ENCODE measurements at regions not wholly inside any gene's neighbourhood (a gene's known extent, or its start where the extent isn't known, plus 50 kb on each side); places are given as distances from the start of the nearest gene placed in this dataset.

- Histone ChIP-seq H3K27ac (ENCODE audit: low read length) (no peak overlapping the region), H3K9me3 (ENCODE audit: control insufficient read depth, insufficient read depth, low read depth, low read length) (no peaks in the 10 kb centered on the region), H3K27me3 (ENCODE audit: control insufficient read depth, insufficient read depth, low read length) (no peaks in the 10 kb centered on the region), H3K36me3 (ENCODE audit: control insufficient read depth, insufficient read depth, low read length) (no peaks in the 10 kb centered on the region), H3K4me1 (ENCODE audit: control insufficient read depth, insufficient read depth, low read length) (no peaks in the 10 kb centered on the region), H3K4me3 (ENCODE audit: low read depth in 2 of 2, low read length in 2 of 2) (no peak overlapping the region)
- ChIA-PET POLR2A (no interaction called here), CTCF (no interaction called here)
- DNase-seq (ENCODE audit: low read depth, low spot score) (no peak), ATAC-seq (no peak)
- no TSS peak for BruUV-seq (replicated peaks)
- intact Hi-C loops (cut with micrococcal nuclease; ENCODE audit: unreplicated experiment): no loop called here
- in situ Hi-C loops (cut with HindIII; ENCODE audit: low pct_unique_long_range_greater_than_20kb, low sequenced_read_pairs): no loop called here
- TF ChIP-seq TCF7L2 (IDR thresholded peaks at IDR 0.05; ENCODE audit: low read depth, low read length) (no peak), POLR2AphosphoS5 (IDR thresholded peaks at IDR 0.05; ENCODE audit: low read depth, low read length) (no peak), SIN3A (IDR thresholded peaks at IDR 0.05; ENCODE audit: borderline replicate concordance, insufficient read depth, low read depth, low read length) (no peak), REST (IDR thresholded peaks at IDR 0.05; ENCODE audit: insufficient read depth in 1 of 2, low read depth in 2 of 2, low read length in 1 of 2) (no peak), CTCF (IDR thresholded peaks at IDR 0.05) (no peak)
These were observed 210.9 kb downstream of the RTL9 start for GRCh38 chrX:110569506-110569905.

- no peak for TF ChIP-seq SIN3A (IDR thresholded peaks at IDR 0.05; ENCODE audit: borderline replicate concordance, insufficient read depth, low read depth, low read length)
- intact Hi-C loops (cut with micrococcal nuclease; ENCODE audit: unreplicated experiment) (no loop called here), in situ Hi-C loops (cut with HindIII; ENCODE audit: low pct_unique_long_range_greater_than_20kb, low sequenced_read_pairs) (no loop called here)
- ChIA-PET POLR2A (no interaction called here), CTCF (no interaction called here)
- Histone ChIP-seq H3K36me3 (ENCODE audit: control insufficient read depth, insufficient read depth, low read length) (no peaks in the 10 kb centered on the region), H3K4me1 (ENCODE audit: control insufficient read depth, insufficient read depth, low read length) (no peaks in the 10 kb centered on the region), H3K9me3 (ENCODE audit: control insufficient read depth, insufficient read depth, low read depth, low read length) (no peaks in the 10 kb centered on the region), H3K4me3 (ENCODE audit: low read depth in 2 of 2, low read length in 2 of 2) (no peak overlapping the region), H3K27ac (ENCODE audit: low read length) (no peak overlapping the region), H3K27me3 (ENCODE audit: control insufficient read depth, insufficient read depth, low read length) (no peaks in the 10 kb centered on the region)
- no peak for ATAC-seq
- no peak for DNase-seq (ENCODE audit: low read depth, low spot score)
- no TSS peak for BruUV-seq (replicated peaks)
These were observed 217.3 kb downstream of the CHRDL1 start for GRCh38 chrX:110578270-110578669.

- H3K4me1 ChIP-seq (ENCODE audit: control insufficient read depth, insufficient read depth, low read length): no peaks in the 10 kb centered on the region
- no peaks in the 10 kb centered on the region for H3K9me3 ChIP-seq (ENCODE audit: control insufficient read depth, insufficient read depth, low read depth, low read length)
- in situ Hi-C loops (cut with HindIII; ENCODE audit: low pct_unique_long_range_greater_than_20kb, low sequenced_read_pairs): no loop called here
- H3K27ac ChIP-seq (ENCODE audit: low read length): no peak overlapping the region
- POLR2A ChIA-PET: no interaction called here
- ATAC-seq: no peak
- H3K36me3 ChIP-seq (ENCODE audit: control insufficient read depth, insufficient read depth, low read length): no peaks in the 10 kb centered on the region
- CTCF ChIA-PET: no interaction called here
- no peak for TF ChIP-seq SIN3A (IDR thresholded peaks at IDR 0.05; ENCODE audit: borderline replicate concordance, insufficient read depth, low read depth, low read length)
- no peak for TF ChIP-seq TCF7L2 (IDR thresholded peaks at IDR 0.05; ENCODE audit: low read depth, low read length)
- TF ChIP-seq REST (IDR thresholded peaks at IDR 0.05; ENCODE audit: insufficient read depth in 1 of 2, low read depth in 2 of 2, low read length in 1 of 2): no peak
- TF ChIP-seq CTCF (IDR thresholded peaks at IDR 0.05): no peak
- TF ChIP-seq POLR2AphosphoS5 (IDR thresholded peaks at IDR 0.05; ENCODE audit: low read depth, low read length): no peak
- no peaks in the 10 kb centered on the region for H3K27me3 ChIP-seq (ENCODE audit: control insufficient read depth, insufficient read depth, low read length)
- intact Hi-C loops (cut with micrococcal nuclease; ENCODE audit: unreplicated experiment): no loop called here
- H3K4me3 ChIP-seq (ENCODE audit: low read depth in 2 of 2, low read length in 2 of 2): no peak overlapping the region
- no TSS peak for BruUV-seq (replicated peaks)
- no peak for DNase-seq (ENCODE audit: low read depth, low spot score)
These were observed 211.5 kb downstream of the CHRDL1 start for GRCh38 chrX:110584083-110584482.

Measured in Panc1 (cell line).